Mesendoderm (in vitro differentiated cells): ENCODE measurements at regions not wholly inside any gene's neighbourhood (a gene's known extent, or its start where the extent isn't known, plus 50 kb on each side); places are given as distances from the start of the nearest gene placed in this dataset.

Experiments
- DNase-seq: peaks from one replicate; pipeline ENCODE4 v3.0.0; 2013
- H2AK5ac ChIP-seq: 2 replicates; pipeline ENCODE4 v1.6.1; 2013; ENCODE audit warnings: low read length, inconsistent platforms
- H2BK120ac ChIP-seq: 2 replicates; pipeline ENCODE4 v1.6.1; 2013; ENCODE audit warnings: low read depth, mild to moderate bottlenecking, low read length, moderate library complexity, mixed read lengths
- H2BK15ac ChIP-seq: replicated peaks from 2 replicates; pipeline ENCODE4 v1.6.1; 2013; ENCODE audit warnings: low read depth, mild to moderate bottlenecking, moderate library complexity
- H2BK5ac ChIP-seq: 2 replicates; pipeline ENCODE4 v1.6.1; 2013; ENCODE audit warnings: low read length, inconsistent platforms
- H3K18ac ChIP-seq: 2 replicates; pipeline ENCODE4 v1.6.1; 2013; ENCODE audit warnings: mild to moderate bottlenecking, low read length, mixed read lengths
- H3K23ac ChIP-seq: one replicate; pipeline ENCODE4 v1.6.1; 2013; ENCODE audit warnings: low read length
- H3K27ac ChIP-seq: 2 replicates; pipeline ENCODE4 v1.5.1; 2013; ENCODE audit warnings: low read depth, mild to moderate bottlenecking, inconsistent platforms, low read length, moderate library complexity
- H3K27me3 ChIP-seq: 2 replicates; pipeline ENCODE4 v1.6.1; 2013; ENCODE audit warnings: low read length, control low read depth, mild to moderate bottlenecking, inconsistent platforms; ENCODE audit not compliant: insufficient read depth, poor library complexity
- H3K36me3 ChIP-seq: 2 replicates; pipeline ENCODE4 v1.6.1; 2013; ENCODE audit warnings: low read length, inconsistent platforms; ENCODE audit not compliant: control insufficient read depth, insufficient read depth
- H3K4ac ChIP-seq: one replicate; pipeline ENCODE4 v1.6.1; 2013; ENCODE audit warnings: low read depth, mild to moderate bottlenecking, low read length, moderate library complexity
- H3K4me1 ChIP-seq: 2 replicates; pipeline ENCODE4 v1.6.1; 2013; ENCODE audit warnings: low read depth, low read length, inconsistent platforms; ENCODE audit not compliant: control insufficient read depth
- H3K4me2 ChIP-seq: 2 replicates; pipeline ENCODE4 v1.6.1; 2013; ENCODE audit warnings: low read length
- H3K4me3 ChIP-seq: 2 replicates; pipeline ENCODE4 v1.5.1; 2013; ENCODE audit warnings: mild to moderate bottlenecking, low read length
- H3K56ac ChIP-seq: one replicate; pipeline ENCODE4 v1.6.1; 2013; ENCODE audit warnings: low read length
- H3K79me1 ChIP-seq: 2 replicates; pipeline ENCODE4 v1.6.1; 2013; ENCODE audit warnings: low read length, inconsistent platforms
- H3K79me2 ChIP-seq: 2 replicates; pipeline ENCODE4 v1.6.1; 2013; ENCODE audit warnings: mild to moderate bottlenecking, low read length; ENCODE audit not compliant: control insufficient read depth, insufficient read depth
- H3K9ac ChIP-seq: 2 replicates; pipeline ENCODE4 v1.6.1; 2013; ENCODE audit warnings: low read length, inconsistent platforms
- H4K5ac ChIP-seq: one replicate; pipeline ENCODE4 v1.6.1; 2013; ENCODE audit warnings: low read length
- H4K8ac ChIP-seq: one replicate; pipeline ENCODE4 v1.6.1; 2013; ENCODE audit warnings: low read depth, mild to moderate bottlenecking, control low read depth, low read length, moderate library complexity
- WGBS: extraction: QIAGEN DNeasy Blood & Tissue Kit; methylation state at CpG from one replicate; pipeline ENCODE4 v1.1.7; 2013; ENCODE audit warnings: low lambda C conversion rate, missing lambda C conversion rate; ENCODE audit not compliant: insufficient coverage; ENCODE audit errors: extremely low coverage; 5-methylcytosine and 5-hydroxymethylcytosine counted together

GRCh38 chr4:18511727-18512126 lies 490.2 kb upstream of the LCORL start:
- no peak for DNase-seq
- Histone ChIP-seq H3K4me2 (no peak overlapping the region), H2AK5ac (no peak overlapping the region), H2BK15ac (no peak overlapping the region), H3K27me3 (no peaks in the 10 kb centered on the region), H3K4me3 (no peak overlapping the region), H3K36me3 (no peaks in the 10 kb centered on the region), H3K23ac (no peak overlapping the region), H3K18ac (no peak overlapping the region), H2BK5ac (no peak overlapping the region), H4K5ac (no peak overlapping the region), H3K27ac (no peak overlapping the region), H3K79me1 (no peaks in the 10 kb centered on the region), H3K4ac (no peak overlapping the region), H3K56ac (no peak overlapping the region), H4K8ac (no peak overlapping the region), H3K4me1 (no peaks in the 10 kb centered on the region), H3K79me2 (no peaks in the 10 kb centered on the region), H3K9ac (no peak overlapping the region), H2BK120ac (no peak overlapping the region)

GRCh38 chr4:18508786-18509185 lies 487.2 kb upstream of the LCORL start:
- H2BK15ac ChIP-seq = no peak overlapping the region
- no peak overlapping the region for H4K5ac ChIP-seq
- no peak overlapping the region for H2BK120ac ChIP-seq
- H3K18ac ChIP-seq = no peak overlapping the region
- no peaks in the 10 kb centered on the region for H3K79me1 ChIP-seq
- no peak overlapping the region for H4K8ac ChIP-seq
- H3K56ac ChIP-seq = no peak overlapping the region
- no peak overlapping the region for H3K9ac ChIP-seq
- H3K4me2 ChIP-seq = no peak overlapping the region
- H3K4me1 ChIP-seq = no peaks in the 10 kb centered on the region
- H3K4me3 ChIP-seq = no peak overlapping the region
- H3K23ac ChIP-seq = no peak overlapping the region
- no peak overlapping the region for H3K27ac ChIP-seq
- DNase-seq = no peak
- no peaks in the 10 kb centered on the region for H3K36me3 ChIP-seq
- no peak overlapping the region for H2BK5ac ChIP-seq
- H2AK5ac ChIP-seq = no peak overlapping the region
- H3K27me3 ChIP-seq = no peaks in the 10 kb centered on the region
- no peaks in the 10 kb centered on the region for H3K79me2 ChIP-seq
- WGBS = no CpG with 5 or more reads among the region's 2 CpGs
- H3K4ac ChIP-seq = no peak overlapping the region

GRCh38 chr4:18480928-18481327 lies 459.4 kb upstream of the LCORL start:
- no peaks in the 10 kb centered on the region for H3K36me3 ChIP-seq
- H3K27ac ChIP-seq = no peak overlapping the region
- no peak overlapping the region for H3K9ac ChIP-seq
- no peak overlapping the region for H4K8ac ChIP-seq
- no peaks in the 10 kb centered on the region for H3K4me1 ChIP-seq
- no peaks in the 10 kb centered on the region for H3K79me2 ChIP-seq
- H2BK15ac ChIP-seq = no peak overlapping the region
- H3K23ac ChIP-seq = no peak overlapping the region
- H2BK5ac ChIP-seq = no peak overlapping the region
- H3K4ac ChIP-seq = no peak overlapping the region
- H2BK120ac ChIP-seq = no peak overlapping the region
- H4K5ac ChIP-seq = no peak overlapping the region
- H3K4me2 ChIP-seq = no peak overlapping the region
- no peak for DNase-seq
- H2AK5ac ChIP-seq = no peak overlapping the region
- H3K18ac ChIP-seq = no peak overlapping the region
- H3K79me1 ChIP-seq = no peaks in the 10 kb centered on the region
- H3K27me3 ChIP-seq = no peaks in the 10 kb centered on the region
- H3K4me3 ChIP-seq = no peak overlapping the region
- no peak overlapping the region for H3K56ac ChIP-seq

- Histone ChIP-seq H2BK15ac (no peak overlapping the region), H3K18ac (no peak overlapping the region), H3K23ac (no peak overlapping the region), H3K36me3 (no peaks in the 10 kb centered on the region), H4K5ac (no peak overlapping the region), H3K27ac (no peak overlapping the region), H2BK5ac (no peak overlapping the region), H3K56ac (no peak overlapping the region), H3K9ac (no peak overlapping the region), H2BK120ac (no peak overlapping the region), H3K4me3 (no peak overlapping the region), H3K79me1 (no peaks in the 10 kb centered on the region), H2AK5ac (no peak overlapping the region), H3K79me2 (no peaks in the 10 kb centered on the region), H3K4me2 (no peak overlapping the region), H3K4ac (no peak overlapping the region), H3K4me1 (no peaks in the 10 kb centered on the region), H3K27me3 (no peaks in the 10 kb centered on the region), H4K8ac (no peak overlapping the region)
- peak; percentile 46 for DNase-seq
Measured at GRCh38 chr4:18480342-18480741, 458.8 kb upstream of the LCORL start.

- H3K27me3 ChIP-seq = no peaks in the 10 kb centered on the region
- no peak overlapping the region for H2AK5ac ChIP-seq
- no peaks in the 10 kb centered on the region for H3K79me2 ChIP-seq
- H3K56ac ChIP-seq = no peak overlapping the region
- H3K4me3 ChIP-seq = no peak overlapping the region
- no peak overlapping the region for H3K4me2 ChIP-seq
- H3K18ac ChIP-seq = no peak overlapping the region
- H3K9ac ChIP-seq = no peak overlapping the region
- H2BK15ac ChIP-seq = no peak overlapping the region
- no CpG with 5 or more reads among the region's 3 CpGs for WGBS
- no peak overlapping the region for H2BK5ac ChIP-seq
- no peaks in the 10 kb centered on the region for H3K79me1 ChIP-seq
- peak; percentile 14 for DNase-seq
- H3K4me1 ChIP-seq = no peaks in the 10 kb centered on the region
- H4K8ac ChIP-seq = no peak overlapping the region
- H3K4ac ChIP-seq = no peak overlapping the region
- no peaks in the 10 kb centered on the region for H3K36me3 ChIP-seq
- H4K5ac ChIP-seq = no peak overlapping the region
- no peak overlapping the region for H2BK120ac ChIP-seq
- no peak overlapping the region for H3K23ac ChIP-seq
- no peak overlapping the region for H3K27ac ChIP-seq
Measured at GRCh38 chr4:18479825-18480224, 458.3 kb upstream of the LCORL start.

- Histone ChIP-seq H4K8ac (no peak overlapping the region), H2BK15ac (no peak overlapping the region), H3K56ac (no peak overlapping the region), H2BK120ac (no peak overlapping the region), H3K27me3 (no peaks in the 10 kb centered on the region), H4K5ac (no peak overlapping the region), H3K79me2 (no peaks in the 10 kb centered on the region), H2BK5ac (no peak overlapping the region), H3K36me3 (no peaks in the 10 kb centered on the region), H3K18ac (no peak overlapping the region), H3K27ac (no peak overlapping the region), H3K4ac (no peak overlapping the region), H3K4me1 (no peaks in the 10 kb centered on the region), H3K79me1 (no peaks in the 10 kb centered on the region), H3K4me3 (no peak overlapping the region), H3K23ac (no peak overlapping the region), H3K4me2 (no peak overlapping the region), H2AK5ac (no peak overlapping the region), H3K9ac (no peak overlapping the region)
- DNase-seq = no peak
- WGBS = no CpG with 5 or more reads among the region's 4 CpGs
Measured at GRCh38 chr4:18463987-18464559, 442.5 kb upstream of the LCORL start.
